Stimulated activated effector memory CD8-positive, alpha-beta T cell treated with anti-CD3 and anti-CD28 coated beads, Interleukin-12 subunit alpha, Interleukin-12 subunit beta, amount 100 ng/mL, for 72 hours (primary cell): ENCODE measurements at regions not wholly inside any gene's neighbourhood (a gene's known extent, or its start where the extent isn't known, plus 50 kb on each side); places are given as distances from the start of the nearest gene placed in this dataset.

Source experiments
- ATAC-seq: fragments of 150-1000 bp; cut with Tn5 transposase; 2 replicates; pipeline ENCODE4 v1.10.0; 2021
- DNase-seq, 2 donors: peaks; one replicate each; pipeline ENCODE4 v3.0.0; 2021 to 2022; ENCODE audit warnings: low spot score in 2 of 2
- H3K27ac Mint-ChIP-seq: one replicate; pipeline ENCODE4 v1.8.0; 2022; ENCODE audit warnings: mild to moderate bottlenecking, mixed read lengths
- H3K36me3 Mint-ChIP-seq: one replicate; pipeline ENCODE4 v1.8.0; 2022; ENCODE audit warnings: mild to moderate bottlenecking, mixed read lengths
- H3K4me1 Mint-ChIP-seq: one replicate; pipeline ENCODE4 v1.8.0; 2022; ENCODE audit warnings: mixed read lengths
- H3K4me3 Mint-ChIP-seq: one replicate; pipeline ENCODE4 v1.8.0; 2022; ENCODE audit warnings: mild to moderate bottlenecking, mixed read lengths
- H3K9me3 Mint-ChIP-seq: one replicate; pipeline ENCODE4 v1.8.0; 2022; ENCODE audit warnings: mixed read lengths

DNA sequence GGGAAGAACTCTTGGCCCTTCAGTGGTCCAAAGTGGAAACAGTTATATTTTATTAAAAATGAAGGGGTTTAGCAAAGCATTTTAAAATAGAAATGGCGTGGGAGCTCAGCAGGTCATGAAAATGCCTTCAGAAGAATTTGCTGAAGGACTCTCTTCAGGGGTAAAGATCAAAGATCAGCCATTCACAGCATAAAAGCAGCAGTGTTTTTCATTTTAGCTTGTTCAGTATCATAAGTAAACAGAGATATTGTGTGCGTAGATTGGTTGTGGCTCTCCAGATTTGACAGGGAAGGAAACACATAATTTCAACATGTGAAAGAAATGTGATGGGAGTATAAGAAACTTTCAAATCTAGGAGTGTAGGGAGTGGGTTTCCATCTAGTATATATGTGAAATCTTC lies 519.2 kb upstream of the MAP3K7 start:
- no peaks in the 10 kb centered on the region for H3K9me3 Mint-ChIP-seq

GRCh38 chr6:91105532-91105931 lies 518.7 kb upstream of the MAP3K7 start:
- H3K27ac Mint-ChIP-seq: no peak overlapping the region

More for the DNA sequence above, 519.2 kb upstream of the MAP3K7 start:
- Mint-ChIP-seq H3K36me3 (no peaks in the 10 kb centered on the region), H3K4me1 (no peaks in the 10 kb centered on the region), H3K4me3 (no peak overlapping the region), H3K27ac (no peak overlapping the region)
- ATAC-seq: no peak
- DNase-seq: no peak

DNA sequence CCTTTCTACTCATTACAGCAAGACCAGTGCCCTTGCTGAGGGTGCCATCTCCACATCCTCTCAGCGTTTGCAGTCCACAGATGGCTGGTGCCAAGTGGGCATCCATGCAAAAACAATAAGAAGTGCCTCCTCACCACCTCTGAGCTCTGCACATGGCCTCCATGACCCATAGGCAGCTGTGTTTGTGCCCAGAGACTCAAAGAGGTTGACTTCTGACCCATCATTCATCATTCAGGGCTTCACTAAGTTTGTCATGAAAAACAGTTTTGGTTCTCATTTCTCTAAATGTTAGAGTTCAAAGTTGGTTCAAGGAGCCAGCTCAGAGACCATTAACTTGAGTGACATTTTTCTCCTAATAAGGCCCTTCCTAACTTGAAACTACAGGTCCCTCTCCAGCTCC lies 512.6 kb upstream of the MAP3K7 start:
- Mint-ChIP-seq H3K4me1 (no peaks in the 10 kb centered on the region), H3K9me3 (no peaks in the 10 kb centered on the region), H3K27ac (no peak overlapping the region), H3K4me3 (no peak overlapping the region), H3K36me3 (no peaks in the 10 kb centered on the region)
- DNase-seq: no peak
- ATAC-seq: no peak

More at GRCh38 chr6:91105532-91105931, 518.7 kb upstream of the MAP3K7 start:
- no peak overlapping the region for H3K4me3 Mint-ChIP-seq
- no peak for DNase-seq
- H3K36me3 Mint-ChIP-seq: no peaks in the 10 kb centered on the region
- no peaks in the 10 kb centered on the region for H3K4me1 Mint-ChIP-seq
- no peaks in the 10 kb centered on the region for H3K9me3 Mint-ChIP-seq
- ATAC-seq: no peak

DNA sequence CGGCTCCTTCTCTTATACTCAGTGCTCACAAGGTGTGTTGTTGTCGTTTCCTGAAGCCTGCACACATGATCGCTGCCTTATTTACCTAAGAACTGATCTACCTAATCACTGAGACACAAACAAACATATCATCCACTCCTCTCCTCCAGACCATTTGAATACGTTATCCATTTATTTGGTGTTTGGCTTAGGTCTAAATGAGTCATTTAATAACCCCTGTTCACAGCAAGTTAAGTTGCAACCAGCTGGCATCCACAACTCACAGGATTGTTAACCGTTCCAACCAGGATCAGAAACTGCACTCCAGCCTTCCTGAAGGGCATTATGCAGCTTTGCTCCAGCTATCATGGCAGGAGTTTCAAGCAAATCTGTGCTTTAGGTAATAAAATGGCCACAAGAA lies 511.1 kb upstream of the MAP3K7 start:
- H3K9me3 Mint-ChIP-seq: peaks cover 3% of the 10 kb centered on the region
- H3K4me1 Mint-ChIP-seq: no peaks in the 10 kb centered on the region
- ATAC-seq (no peak), DNase-seq (no peak)
- H3K36me3 Mint-ChIP-seq: no peaks in the 10 kb centered on the region
- H3K4me3 Mint-ChIP-seq: no peak overlapping the region
- H3K27ac Mint-ChIP-seq: no peak overlapping the region

GRCh38 chr6:91097364-91097763 lies 510.5 kb upstream of the MAP3K7 start:
- Mint-ChIP-seq H3K27ac (no peak overlapping the region), H3K4me1 (no peaks in the 10 kb centered on the region), H3K4me3 (no peak overlapping the region), H3K36me3 (no peaks in the 10 kb centered on the region), H3K9me3 (peaks cover 3% of the 10 kb centered on the region)
- no peak for DNase-seq
- no peak for ATAC-seq

DNA sequence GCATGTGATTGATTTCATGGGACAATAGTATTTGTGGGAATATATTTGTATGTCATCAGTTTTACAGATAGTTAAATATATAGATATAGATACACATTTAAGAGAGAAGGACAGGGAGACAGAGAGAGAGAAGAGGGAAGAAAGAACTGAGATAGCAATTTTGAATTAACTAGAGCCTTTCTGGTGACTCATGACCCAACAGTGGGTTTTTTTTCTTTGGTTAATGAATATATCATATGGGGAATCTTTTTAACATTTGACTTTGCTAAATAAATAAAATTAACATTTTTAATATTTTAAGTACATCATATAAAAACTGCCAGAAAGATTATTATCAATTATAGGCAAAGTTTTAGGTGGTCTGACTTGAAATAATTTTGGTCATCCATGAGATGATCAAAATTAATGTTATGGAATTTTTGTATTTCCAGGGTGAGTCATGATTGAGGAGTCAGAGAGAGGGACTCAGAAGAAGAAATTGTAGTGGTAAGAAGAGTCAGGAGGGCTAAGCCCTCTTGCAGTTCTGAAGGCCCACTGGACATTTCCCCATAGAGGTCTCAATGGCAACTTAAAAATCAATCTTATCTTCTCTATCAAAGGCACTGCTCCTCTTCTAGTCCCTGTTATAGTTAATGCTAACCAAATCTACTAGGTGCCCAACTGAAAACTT lies 508.1 kb upstream of the MAP3K7 start:
- Mint-ChIP-seq H3K4me1 (no peaks in the 10 kb centered on the region), H3K9me3 (peaks cover 3% of the 10 kb centered on the region), H3K27ac (no peak overlapping the region), H3K36me3 (no peaks in the 10 kb centered on the region), H3K4me3 (no peak overlapping the region)
- DNase-seq (no peak), ATAC-seq (no peak)

GRCh38 chr6:91094341-91094740 lies 507.5 kb upstream of the MAP3K7 start:
- no peak for ATAC-seq
- peaks cover 3% of the 10 kb centered on the region for H3K9me3 Mint-ChIP-seq
- H3K27ac Mint-ChIP-seq: no peak overlapping the region
- no peaks in the 10 kb centered on the region for H3K4me1 Mint-ChIP-seq
- no peak for DNase-seq
- no peaks in the 10 kb centered on the region for H3K36me3 Mint-ChIP-seq
- H3K4me3 Mint-ChIP-seq: no peak overlapping the region

DNA sequence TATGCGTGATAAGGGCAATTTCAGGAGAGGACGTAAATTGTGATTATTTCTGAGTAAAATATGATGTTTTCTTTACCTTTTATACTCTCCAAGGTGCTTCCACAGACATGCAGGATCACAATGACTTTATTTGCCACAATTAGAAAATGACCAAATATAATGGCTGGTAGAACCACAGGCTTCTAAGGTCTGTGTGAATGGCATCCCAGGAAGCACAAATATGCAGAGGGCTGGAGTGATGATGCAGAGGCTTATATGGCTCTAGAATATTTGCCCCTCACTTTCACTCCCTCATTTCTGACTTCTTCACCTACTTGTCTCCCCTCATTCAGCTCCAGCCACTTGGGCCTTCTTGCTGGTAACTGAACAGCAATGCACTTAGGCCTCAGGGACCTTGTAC lies 502.1 kb upstream of the MAP3K7 start:
- DNase-seq (no peak), ATAC-seq (no peak)
- H3K27ac Mint-ChIP-seq: no peak overlapping the region
- peaks cover 3% of the 10 kb centered on the region for H3K9me3 Mint-ChIP-seq
- no peak overlapping the region for H3K4me3 Mint-ChIP-seq
- no peaks in the 10 kb centered on the region for H3K36me3 Mint-ChIP-seq
- H3K4me1 Mint-ChIP-seq: no peaks in the 10 kb centered on the region

DNA sequence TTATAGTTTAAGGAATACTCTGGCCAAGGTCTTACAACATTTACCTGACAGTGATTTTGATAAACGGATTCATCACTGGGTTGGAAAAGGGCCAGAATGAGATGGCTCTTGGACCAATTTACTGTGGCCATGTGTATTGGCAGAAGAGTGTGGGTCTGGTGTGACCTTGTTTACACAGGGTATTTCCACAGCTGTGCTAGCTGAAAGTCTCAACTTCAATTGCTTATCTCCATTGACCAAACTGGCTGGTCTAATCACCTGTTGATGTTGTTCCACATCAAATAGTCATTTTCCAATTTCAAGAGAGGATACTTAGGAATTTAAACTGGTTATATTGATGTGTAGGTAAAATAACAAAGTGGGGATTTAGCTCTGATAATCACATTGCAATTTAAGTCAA lies 501.6 kb upstream of the MAP3K7 start:
- Mint-ChIP-seq H3K9me3 (peaks cover 1% of the 10 kb centered on the region), H3K4me3 (no peak overlapping the region), H3K4me1 (no peaks in the 10 kb centered on the region), H3K27ac (no peak overlapping the region), H3K36me3 (no peaks in the 10 kb centered on the region)
- DNase-seq (no peak), ATAC-seq (no peak)

DNA sequence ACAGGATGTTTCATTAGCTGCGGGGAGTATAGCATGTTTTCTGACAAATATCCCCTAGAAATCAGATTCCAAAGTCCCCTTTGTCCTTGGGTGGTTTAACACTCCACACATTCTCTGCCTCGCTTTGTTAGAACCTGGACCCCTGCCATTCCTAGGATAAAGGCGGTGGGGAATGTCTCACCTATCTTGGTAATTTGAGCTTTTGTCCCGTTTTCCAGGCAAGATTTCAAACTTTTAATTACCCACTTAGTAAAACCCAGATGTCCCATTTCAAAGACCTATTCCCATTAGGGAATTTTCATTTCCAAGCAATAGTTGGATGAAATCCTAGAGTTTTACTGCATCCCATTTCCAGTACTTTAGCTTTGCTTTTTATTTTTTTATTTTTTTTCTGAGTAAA lies 501.0 kb upstream of the MAP3K7 start:
- Mint-ChIP-seq H3K4me1 (no peaks in the 10 kb centered on the region), H3K36me3 (no peaks in the 10 kb centered on the region), H3K27ac (no peak overlapping the region), H3K9me3 (no peaks in the 10 kb centered on the region), H3K4me3 (no peak overlapping the region)
- DNase-seq: no peak
- ATAC-seq: no peak

- no peaks in the 10 kb centered on the region for H3K9me3 Mint-ChIP-seq
- no peak for DNase-seq
- H3K27ac Mint-ChIP-seq: no peak overlapping the region
- no peak overlapping the region for H3K4me3 Mint-ChIP-seq
- no peak for ATAC-seq
- H3K36me3 Mint-ChIP-seq: no peaks in the 10 kb centered on the region
- no peaks in the 10 kb centered on the region for H3K4me1 Mint-ChIP-seq
Measured at GRCh38 chr6:91083211-91083610, 496.3 kb upstream of the MAP3K7 start.

DNA sequence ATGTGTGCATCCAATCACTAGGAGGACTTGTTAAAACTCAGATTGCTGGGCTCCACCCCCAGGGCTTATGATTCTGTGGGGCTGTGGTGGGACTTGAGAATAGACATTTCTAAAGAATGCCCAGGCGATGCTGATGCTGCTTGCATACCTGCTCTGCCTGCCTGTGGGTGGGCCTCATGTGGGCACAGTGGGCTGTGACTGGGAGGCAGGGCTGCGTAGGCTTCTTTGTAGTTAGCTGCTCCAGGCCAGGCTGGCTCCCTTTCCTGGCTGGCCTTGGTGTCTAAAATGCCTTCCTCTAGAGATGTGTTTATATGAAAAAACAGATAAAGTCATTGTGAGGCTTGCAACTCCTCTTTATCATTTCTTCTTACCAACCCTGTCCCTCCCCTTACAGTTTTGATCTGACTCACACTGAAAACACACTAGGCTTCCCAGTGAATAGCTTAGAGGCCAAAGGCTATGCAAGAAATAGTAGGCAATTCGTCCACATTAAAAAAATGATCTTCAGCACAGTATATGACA lies 495.5 kb upstream of the MAP3K7 start:
- Mint-ChIP-seq H3K4me1 (no peaks in the 10 kb centered on the region), H3K4me3 (no peak overlapping the region), H3K9me3 (no peaks in the 10 kb centered on the region), H3K27ac (no peak overlapping the region), H3K36me3 (no peaks in the 10 kb centered on the region)
- DNase-seq: no peak
- ATAC-seq: no peak

GRCh38 chr6:91081452-91082067 lies 494.7 kb upstream of the MAP3K7 start:
- H3K9me3 Mint-ChIP-seq: no peaks in the 10 kb centered on the region
- H3K27ac Mint-ChIP-seq: no peak overlapping the region
- H3K4me3 Mint-ChIP-seq: no peak overlapping the region
- ATAC-seq (no peak), DNase-seq (no peak)
- no peaks in the 10 kb centered on the region for H3K4me1 Mint-ChIP-seq
- H3K36me3 Mint-ChIP-seq: no peaks in the 10 kb centered on the region

DNA sequence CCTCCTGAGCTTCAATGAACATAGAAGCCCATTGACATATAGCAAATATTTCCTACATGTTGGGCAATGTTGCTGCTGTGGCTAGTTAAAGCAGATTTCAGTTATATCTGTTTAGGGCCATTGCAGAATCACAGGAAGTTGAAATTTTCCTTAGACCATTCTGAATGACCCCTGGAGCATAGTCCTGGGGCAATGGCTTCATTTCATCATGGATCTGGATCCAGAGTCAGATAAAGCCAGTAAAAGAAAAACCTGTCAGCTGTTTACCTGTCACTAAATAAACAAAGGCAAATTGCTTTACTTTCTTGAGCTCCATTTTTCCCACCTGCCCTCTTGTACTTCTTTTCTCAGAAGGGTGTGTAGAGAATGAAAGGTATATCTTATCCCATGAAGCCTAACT lies 494.0 kb upstream of the MAP3K7 start:
- Mint-ChIP-seq H3K27ac (no peak overlapping the region), H3K9me3 (no peaks in the 10 kb centered on the region), H3K4me3 (no peak overlapping the region), H3K4me1 (no peaks in the 10 kb centered on the region), H3K36me3 (no peaks in the 10 kb centered on the region)
- ATAC-seq (no peak), DNase-seq (no peak)

- H3K9me3 Mint-ChIP-seq: no peaks in the 10 kb centered on the region
- H3K27ac Mint-ChIP-seq: no peak overlapping the region
- no peaks in the 10 kb centered on the region for H3K4me1 Mint-ChIP-seq
- no peaks in the 10 kb centered on the region for H3K36me3 Mint-ChIP-seq
- H3K4me3 Mint-ChIP-seq: no peak overlapping the region
- DNase-seq: no peak
- peak; percentile 17 for ATAC-seq
Measured at GRCh38 chr6:91079969-91080368, 493.1 kb upstream of the MAP3K7 start.

DNA sequence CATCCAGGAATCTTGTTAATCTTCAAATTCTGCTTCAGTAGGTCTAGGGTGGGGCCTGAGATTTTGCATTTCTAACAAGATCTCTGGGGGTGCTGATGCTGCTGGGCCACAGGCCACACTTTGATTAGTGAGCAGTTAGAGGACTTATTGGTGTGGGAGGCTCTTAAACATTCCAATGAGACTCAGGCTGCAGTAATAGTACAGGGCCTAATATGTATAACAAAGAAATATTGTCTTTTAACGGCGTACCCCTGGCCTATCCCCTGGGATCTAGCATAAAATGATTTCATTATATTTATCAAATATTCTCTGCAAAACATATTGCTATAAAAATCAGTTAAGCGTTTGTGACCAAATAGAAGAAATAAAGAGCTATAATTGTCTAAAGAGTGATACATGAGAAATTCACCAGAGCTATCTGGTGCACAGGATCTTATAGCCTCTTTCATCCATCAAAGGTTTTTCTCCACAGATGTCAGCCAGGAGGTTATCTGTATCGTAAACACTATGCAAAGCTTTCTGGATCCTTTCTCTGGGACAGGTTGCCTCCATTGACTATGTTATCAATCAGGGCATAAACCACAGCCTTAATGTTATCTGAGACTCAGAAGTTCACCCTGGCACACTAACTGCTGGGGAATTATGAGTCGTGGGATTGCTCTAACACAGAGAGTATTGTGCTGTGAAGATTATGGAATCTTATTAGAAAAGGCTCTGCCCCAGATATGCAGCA lies 488.5 kb upstream of the MAP3K7 start:
- DNase-seq (no peak), ATAC-seq (no peak)
- Mint-ChIP-seq H3K9me3 (no peaks in the 10 kb centered on the region), H3K4me1 (no peaks in the 10 kb centered on the region), H3K27ac (no peak overlapping the region), H3K4me3 (no peak overlapping the region), H3K36me3 (no peaks in the 10 kb centered on the region)
